ENCODE measurements at regions not wholly inside any gene's neighbourhood (a gene's known extent, or its start where the extent isn't known, plus 50 kb on each side); places are given as distances from the start of the nearest gene placed in this dataset.

- H3K23ac ChIP-seq (ENCODE audit: low read depth, low read length), result no peak overlapping the region
- in situ Hi-C loops (cut with MboI; ENCODE audit: low sequenced_read_pairs) (no loop called here), dilution Hi-C loops (cut with HindIII; ENCODE audit: low sequenced_read_pairs, unreplicated experiment) (no loop called here), intact Hi-C loops (cut with micrococcal nuclease) (no loop called here)
- ATAC-seq (ENCODE audit: low read depth) (no peak), DNase-seq (no peak)
- POLR2A ChIA-PET (ENCODE audit: unreplicated experiment), result no interaction called here
- no TSS peak for BruUV-seq (replicated peaks)
- no peak overlapping the region for H2AK9ac ChIP-seq (replicated peaks; ENCODE audit: low read depth, low read length, poor library complexity)
- no peak overlapping the region for H2BK120ac ChIP-seq (ENCODE audit: low read depth, low read length)
- H3K9me1 ChIP-seq (ENCODE audit: insufficient read depth, low read length), result no peaks in the 10 kb centered on the region
- no peak overlapping the region for H3K4ac ChIP-seq (ENCODE audit: low read depth, low read length)
- no peak overlapping the region for H2BK15ac ChIP-seq (ENCODE audit: low read depth, low read length)
- no peaks in the 10 kb centered on the region for H3K36me3 ChIP-seq (ENCODE audit: control insufficient read depth, insufficient read depth, low read length)
- H3K27ac ChIP-seq (ENCODE audit: insufficient read depth, low read length), result no peak overlapping the region
- CTCF ChIA-PET, result no interaction called here
- H3K56ac ChIP-seq (ENCODE audit: extremely low read depth, insufficient read depth, low read length), result no peak overlapping the region
- H3K4me1 ChIP-seq (ENCODE audit: control insufficient read depth, insufficient read depth, low read length), result no peaks in the 10 kb centered on the region
- no peak overlapping the region for H2AFZ ChIP-seq (replicated peaks; ENCODE audit: low read length, poor library complexity)
- no peak overlapping the region for H3K9ac ChIP-seq (ENCODE audit: low read depth, low read length)
- H3K27me3 ChIP-seq (ENCODE audit: control insufficient read depth, insufficient read depth, low read length), result peaks cover 1% of the 10 kb centered on the region
- H4K5ac ChIP-seq (ENCODE audit: low read depth, low read length), result no peak overlapping the region
- TF ChIP-seq ELK1 (IDR thresholded peaks at IDR 0.05; ENCODE audit: borderline replicate concordance, low read depth, low read length), result no peak
- H3K9me3 ChIP-seq (ENCODE audit: control insufficient read depth, insufficient read depth, low read length), result no peaks in the 10 kb centered on the region
- no peaks in the 10 kb centered on the region for H4K20me1 ChIP-seq (ENCODE audit: insufficient read depth, low read length)
- no peak overlapping the region for H4K8ac ChIP-seq (ENCODE audit: low read depth in 2 of 2, low read length in 2 of 2)
- H2BK5ac ChIP-seq (ENCODE audit: low read depth, low read length, poor library complexity, severe bottlenecking), result no peak overlapping the region
- H4K91ac ChIP-seq (ENCODE audit: insufficient read depth, low read depth, low read length), result no peak overlapping the region
- H3K4me3 ChIP-seq (ENCODE audit: insufficient read depth, low read depth, low read length), result no peak overlapping the region
- no peak overlapping the region for H2BK20ac ChIP-seq (ENCODE audit: low read depth, low read length)
- no peak overlapping the region for H3K14ac ChIP-seq (replicated peaks; ENCODE audit: low read depth, low read length)
- no peak overlapping the region for H3K4me2 ChIP-seq (ENCODE audit: low read depth, low read length)
- WGBS, 2 experiments (ENCODE audit: extremely low coverage in 2 of 2, insufficient read length in 1 of 2), result 11% methylated on average over 1 of the region's 5 CpGs; no CpG with 5 or more reads in 1 of the 2 experiments
- H2AK5ac ChIP-seq (ENCODE audit: low read depth, low read length), result no peak overlapping the region
- H3K18ac ChIP-seq (ENCODE audit: low read depth, low read length), result no peak overlapping the region
- no peaks in the 10 kb centered on the region for H3K79me1 ChIP-seq (ENCODE audit: low read depth in 1 of 2, low read length in 2 of 2)
Measured at GRCh38 chr3:16770021-16770420, 114.7 kb upstream of the PLCL2 start.

Measured in IMR-90 (cell line).